HG02870 (cell line): ENCODE measurements at regions not wholly inside any gene's neighbourhood (a gene's known extent, or its start where the extent isn't known, plus 50 kb on each side); places are given as distances from the start of the nearest gene placed in this dataset.
"Not testable (repeated sequence)": the region's sequence is repeated elsewhere in the genome, so short reads cannot be mapped to it uniquely, and the experiment has no call there.

Source experiments
- ATAC-seq: cut with Tn5 transposase; IDR thresholded peaks from one replicate; pipeline ENCODE4 v1.9.1; 2021; ENCODE audit warnings: mild to moderate bottlenecking, moderate library complexity; ENCODE audit not compliant: unreplicated experiment

DNA sequence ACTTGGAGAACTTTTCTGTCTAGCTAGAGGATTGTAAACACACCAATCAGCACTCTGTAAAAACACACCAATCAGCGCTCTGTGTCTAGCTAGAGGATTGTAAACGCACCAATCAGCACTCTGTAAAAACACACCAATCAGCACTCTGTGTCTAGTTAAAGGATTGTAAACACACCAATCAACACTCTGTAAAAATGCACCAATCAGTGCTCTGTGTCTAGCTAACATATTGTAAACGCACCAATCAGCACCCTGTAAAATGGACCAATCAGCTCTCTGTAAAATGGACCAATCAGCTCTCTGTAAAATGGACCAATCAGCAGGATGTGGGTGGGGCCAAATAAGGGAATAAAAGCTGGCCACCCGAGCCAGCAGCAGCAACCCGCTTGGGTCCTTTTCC lies 91.1 kb upstream of the KRAS start:
- not testable (repeated sequence) for ATAC-seq

GRCh38 chr12:25337916-25338315 lies 87.2 kb upstream of the KRAS start:
- no peak for ATAC-seq

- ATAC-seq, result peak; percentile 92
These were observed 81.4 kb upstream of the KRAS start for GRCh38 chr12:25332143-25332542.

- ATAC-seq, result no peak
These were observed 77.5 kb upstream of the KRAS start for GRCh38 chr12:25328072-25328712.

GRCh38 chr12:25327321-25327720 lies 76.6 kb upstream of the KRAS start:
- no peak for ATAC-seq

DNA sequence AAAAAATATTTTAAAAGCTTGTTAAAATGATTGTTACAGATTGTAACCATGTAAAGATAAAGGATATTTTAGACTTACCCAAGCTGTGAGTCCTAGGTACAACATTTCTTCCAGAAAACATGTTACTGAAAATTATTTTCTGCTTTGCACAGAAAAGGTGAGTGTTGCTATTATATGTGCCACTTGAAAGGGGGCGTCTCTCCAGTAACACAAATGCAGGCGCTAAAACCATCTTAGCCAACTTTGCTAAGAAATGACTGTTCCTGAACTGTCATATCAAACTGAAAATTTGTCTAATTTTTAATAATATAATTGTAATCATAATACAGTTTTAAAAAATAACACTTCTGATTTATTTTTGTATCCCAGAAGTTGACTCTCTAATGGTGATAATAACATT lies 75.6 kb upstream of the KRAS start:
- no peak for ATAC-seq

- no peak for ATAC-seq
These were observed 74.1 kb upstream of the KRAS start for GRCh38 chr12:25324861-25325260.

- ATAC-seq, result no peak
These were observed 72.9 kb upstream of the KRAS start for GRCh38 chr12:25323581-25323982.

GRCh38 chr12:25322918-25323531 lies 72.3 kb upstream of the KRAS start:
- ATAC-seq, result no peak

DNA sequence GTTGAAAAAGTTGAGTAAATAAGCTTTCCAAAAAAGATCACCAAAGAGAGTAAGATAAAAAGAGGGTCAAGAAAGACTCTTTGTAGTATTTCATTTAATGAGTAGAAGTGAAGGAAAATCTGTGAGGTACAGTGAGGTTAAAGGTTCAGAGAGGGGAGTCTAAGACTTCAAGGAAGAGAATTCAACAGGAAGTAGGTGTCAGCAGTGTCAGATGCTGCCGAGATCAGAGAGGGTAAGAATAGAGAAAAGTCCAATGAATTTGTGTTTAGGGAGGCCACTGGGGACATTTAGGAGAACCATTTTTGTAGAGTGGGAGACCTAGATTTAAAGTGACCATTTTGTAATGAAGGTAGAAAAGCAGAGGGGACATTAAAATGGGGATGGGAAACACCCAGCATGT lies 71.6 kb upstream of the KRAS start:
- no peak for ATAC-seq

DNA sequence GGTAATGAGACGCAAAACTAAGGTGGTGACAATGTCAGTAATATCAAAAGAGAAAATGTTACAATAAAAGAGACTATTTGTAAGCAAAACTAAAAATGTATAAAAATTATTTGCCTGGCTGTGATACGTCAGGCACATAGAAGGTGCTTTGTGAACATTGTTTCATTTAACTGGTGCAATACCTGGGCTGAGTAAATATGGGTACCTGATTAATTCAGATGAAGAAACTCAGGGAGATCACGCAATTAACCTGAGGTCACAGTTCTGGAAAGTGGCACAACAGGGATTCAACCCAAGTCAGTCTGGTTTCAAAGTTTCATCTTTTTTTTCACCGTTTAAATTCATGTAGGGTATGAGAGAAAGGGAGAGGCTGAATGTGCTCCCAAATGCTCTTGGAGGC lies 71.0 kb upstream of the KRAS start:
- no peak for ATAC-seq

- ATAC-seq, result peak; percentile 78
These were observed 69.6 kb upstream of the KRAS start for GRCh38 chr12:25320123-25321006.

DNA sequence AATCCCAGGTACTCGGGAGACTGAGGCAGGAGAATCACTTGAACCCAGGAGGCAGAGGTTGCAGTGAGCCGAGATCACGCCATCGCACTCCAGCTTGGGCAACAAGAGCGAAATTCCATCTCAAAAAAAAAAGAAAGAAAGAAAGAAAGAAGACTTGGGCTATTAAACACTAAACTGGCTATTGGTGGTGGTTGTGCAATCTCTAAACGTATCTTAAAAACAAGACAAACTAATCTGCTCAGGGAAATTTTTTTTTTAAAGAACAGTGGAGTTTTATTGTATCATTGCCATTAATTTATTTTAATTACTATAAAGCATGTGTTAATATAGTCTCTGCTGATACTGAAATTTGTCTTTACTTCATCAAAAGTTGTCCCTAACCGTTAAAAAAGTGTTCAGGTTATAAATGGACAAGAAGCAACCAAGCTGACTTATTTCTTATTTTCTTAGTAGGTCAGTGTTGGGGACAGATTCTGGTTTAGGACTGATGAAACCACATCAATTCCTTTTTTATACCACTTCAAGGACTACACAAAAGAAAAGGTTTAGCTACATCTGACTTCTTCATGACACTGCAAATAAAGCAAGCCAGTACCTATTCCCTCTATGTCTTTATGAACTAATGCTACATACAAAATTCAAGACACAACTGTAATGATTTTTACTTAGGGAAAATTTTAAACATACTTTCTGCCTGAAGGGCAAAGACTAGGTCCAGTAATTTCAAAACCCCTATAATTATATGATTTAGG lies 68.7 kb upstream of the KRAS start:
- no peak for ATAC-seq

DNA sequence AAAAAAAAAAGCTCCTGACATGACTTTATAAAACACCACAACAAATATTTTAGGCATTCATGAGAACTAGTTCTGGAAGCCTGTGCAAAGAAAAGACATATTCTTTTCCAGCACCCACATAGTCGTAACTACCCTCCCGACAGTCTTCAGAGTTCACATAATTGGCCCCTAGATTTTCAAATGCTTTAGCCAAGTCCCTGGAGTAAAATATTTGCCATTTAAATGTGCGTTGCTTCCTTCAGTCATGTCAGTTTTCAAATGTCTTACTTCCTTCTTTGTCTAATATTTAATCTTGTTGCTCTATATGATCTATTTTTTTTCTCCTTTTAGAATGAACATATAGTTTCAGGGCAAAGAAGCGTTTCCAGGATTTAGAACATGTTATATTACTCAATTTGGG lies 66.8 kb upstream of the KRAS start:
- ATAC-seq, result no peak

DNA sequence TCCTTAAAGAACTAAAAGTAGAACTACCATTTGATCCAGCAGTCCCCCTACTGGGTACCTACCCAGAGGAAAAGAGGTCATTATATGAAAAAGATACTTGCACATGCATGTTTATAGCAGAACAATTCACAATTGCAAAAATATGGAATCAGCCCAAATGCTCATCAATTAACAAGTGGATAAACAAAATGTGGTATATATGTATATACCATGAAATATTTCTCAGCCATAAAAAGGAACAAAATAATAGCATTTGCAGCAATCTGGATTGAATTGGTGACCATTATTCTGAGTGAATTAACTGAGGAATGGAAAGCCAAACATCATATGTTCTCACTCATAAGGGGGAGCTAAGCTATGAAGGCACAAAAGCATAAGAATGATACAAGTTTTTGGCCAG lies 64.7 kb upstream of the KRAS start:
- ATAC-seq, result no peak

DNA sequence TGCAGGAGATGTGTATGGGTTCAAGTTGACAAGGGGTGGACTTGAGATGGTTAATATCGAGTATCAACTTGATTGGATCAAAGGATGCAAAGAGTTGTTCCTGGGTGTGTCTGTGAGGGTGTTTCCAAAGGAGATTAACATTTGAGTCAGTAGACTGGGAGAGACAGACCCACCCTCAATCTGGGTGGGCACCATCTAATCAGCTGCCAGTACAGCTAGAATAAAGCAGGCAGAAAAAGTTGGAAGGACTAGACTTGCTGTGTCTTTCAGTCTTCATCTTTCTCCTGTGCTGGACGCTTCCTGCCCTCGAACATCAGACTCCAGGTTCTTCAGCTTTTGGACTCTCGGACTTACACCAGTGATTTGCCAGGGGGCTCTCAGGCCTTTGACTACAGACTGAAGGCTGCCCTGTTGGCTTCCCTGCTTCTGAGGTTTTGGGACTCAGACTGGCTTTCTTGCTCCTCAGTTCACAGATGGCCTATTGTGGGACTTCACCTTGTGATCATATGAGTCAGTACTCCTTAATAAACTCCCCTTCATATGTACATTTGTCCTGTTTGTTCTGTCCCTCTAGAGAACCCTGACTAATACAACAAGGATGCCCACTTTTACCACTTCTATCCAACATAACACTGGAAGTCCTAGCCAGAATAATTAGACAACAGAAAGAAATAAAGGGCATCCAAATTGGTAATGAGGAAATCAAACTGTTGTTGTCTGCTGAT lies 62.7 kb upstream of the KRAS start:
- ATAC-seq, result not testable (repeated sequence)

DNA sequence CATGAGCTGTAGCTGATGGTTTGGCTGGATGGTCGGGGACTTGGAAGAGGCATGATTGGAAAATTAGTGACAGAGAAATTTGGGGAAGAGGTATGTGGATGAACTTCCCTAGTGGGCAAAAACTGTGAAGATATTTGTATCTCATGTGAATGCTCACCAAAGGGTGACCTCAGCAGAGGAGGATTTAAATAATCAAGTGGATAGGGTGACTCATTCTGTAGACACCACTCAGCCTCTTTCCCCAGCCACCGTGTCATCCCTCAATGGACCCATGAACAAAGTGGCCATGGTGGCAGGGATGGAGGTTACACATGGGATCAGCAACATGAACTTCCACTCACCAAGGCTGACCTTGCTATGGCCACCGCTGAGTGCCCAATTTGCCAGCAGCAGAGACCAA lies 60.8 kb upstream of the KRAS start:
- ATAC-seq, result no peak

DNA sequence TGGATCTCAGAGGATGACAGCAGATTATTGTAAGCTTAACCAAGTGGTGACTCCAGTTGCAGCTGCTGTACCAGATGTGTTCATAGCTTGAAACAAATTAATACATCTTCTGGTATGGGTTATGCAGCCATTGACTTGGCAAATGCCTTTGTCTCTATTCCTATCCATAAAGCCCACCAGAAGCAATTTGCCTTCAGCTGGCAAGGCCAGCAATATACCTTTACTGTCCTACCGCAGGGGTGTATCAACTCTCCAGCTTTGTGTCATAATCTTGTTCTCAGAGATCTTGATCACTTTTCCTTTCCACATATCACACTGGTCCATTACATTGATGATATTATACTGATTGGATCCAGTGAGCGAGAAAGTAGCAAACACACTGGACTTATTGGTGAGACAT lies 59.3 kb upstream of the KRAS start:
- ATAC-seq, result not testable (repeated sequence)

DNA sequence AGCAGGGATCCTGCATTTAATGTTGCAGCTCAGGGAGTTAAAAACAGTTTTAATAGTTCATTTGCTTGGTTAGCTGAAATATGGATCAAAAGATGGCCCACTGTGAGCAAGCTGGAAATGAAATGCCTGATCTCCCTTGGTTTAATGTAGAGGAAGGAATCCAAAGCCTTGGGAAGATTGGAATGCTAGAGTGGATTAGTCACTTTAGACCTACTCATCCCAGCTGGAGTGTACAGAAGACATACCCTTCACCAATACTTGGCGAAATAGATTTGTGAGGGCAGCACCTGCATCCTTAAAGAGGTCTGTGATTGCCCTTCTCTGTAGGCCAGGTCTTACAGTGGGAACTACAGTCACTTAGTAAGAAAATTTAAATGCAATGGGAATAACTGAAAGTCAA lies 58.0 kb upstream of the KRAS start:
- no peak for ATAC-seq

DNA sequence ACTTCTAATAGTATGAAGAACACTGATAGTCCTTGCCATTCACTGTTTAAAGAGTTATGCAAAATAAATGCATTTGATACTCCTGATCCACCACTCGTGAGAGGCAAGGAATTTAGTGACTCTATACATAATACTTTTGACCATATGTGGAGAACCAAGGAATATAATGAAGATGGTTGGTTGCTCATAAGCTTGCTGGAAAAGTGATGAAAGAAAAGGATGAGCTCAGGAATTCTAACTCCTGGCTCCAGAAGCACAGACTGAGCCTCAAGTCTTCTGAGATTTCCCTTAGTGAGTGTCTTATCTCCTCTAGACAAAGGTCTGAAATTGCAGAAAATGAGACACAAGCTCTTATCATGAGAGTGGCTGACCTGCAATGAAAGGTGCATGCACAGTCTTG lies 57.1 kb upstream of the KRAS start:
- no peak for ATAC-seq

GRCh38 chr12:25301798-25302197 lies 51.1 kb upstream of the KRAS start:
- no peak for ATAC-seq
